GM23338 (cell line): ENCODE measurements at regions not wholly inside any gene's neighbourhood (a gene's known extent, or its start where the extent isn't known, plus 50 kb on each side); places are given as distances from the start of the nearest gene placed in this dataset. TPM values are rescaled to one million over a fixed set of nuclear protein-coding genes. Genes with fewer than 3 reads are reported as not detected.

Experiments used
- microRNA counts: library from miRNA; unstranded; fragments of <30 nt; microRNA quantifications from one replicate; lab custom pipeline; 2017
- microRNA-seq: library from miRNA; unstranded; fragments of <30 nt; microRNA quantifications from one replicate; pipeline ENCODE4, GENCODE V29; 2017
- small RNA-seq: library from RNA; depleted of rRNA; stranded (forward); fragments of <200 nt; gene quantifications from one replicate; pipeline ENCODE3, GENCODE V24; 2014; ENCODE audit warnings: low replicate concordance

MicroRNA genes in the stretch of these regions (microRNA counts, 767-probe panel; counts per million panel counts)
- not detected for microRNA hsa-miR-147a (lab: Ali Mortazavi, UCI)

Small RNA genes lying in the stretch of these regions (microRNA-seq; reads per million reads assigned to microRNA genes)
- gene MIR147A, result not detected

Small RNA genes lying in the stretch of these regions (small RNA-seq; reads per million reads assigned to genes)
- not detected for gene MIR147A
